ENCODE measurements at regions not wholly inside any gene's neighbourhood (a gene's known extent, or its start where the extent isn't known, plus 50 kb on each side); places are given as distances from the start of the nearest gene placed in this dataset.
A peak's percentile ranks its signal among the peaks of the same experiment; 100 is the strongest.

GRCh38 chr18:24987303-24988252, 364.4 kb downstream of the ZNF521 start:
- no peak for DNase-seq (ENCODE audit: low read depth)

GRCh38 chr18:24988253-24988840, 363.6 kb downstream of the ZNF521 start:
- no peak for DNase-seq (ENCODE audit: low read depth)

GRCh38 chr18:24989760-24990593, 362.0 kb downstream of the ZNF521 start:
- DNase-seq (ENCODE audit: low read depth): no peak

GRCh38 chr18:24990671-24991134, 361.3 kb downstream of the ZNF521 start:
- DNase-seq (ENCODE audit: low read depth): no peak

GRCh38 chr18:24991141-24992060, 360.6 kb downstream of the ZNF521 start:
- DNase-seq (ENCODE audit: low read depth): no peak

- no peak for DNase-seq (ENCODE audit: low read depth)
Measured at GRCh38 chr18:24992491-24992890, 359.5 kb downstream of the ZNF521 start.

GRCh38 chr18:24993628-24994027, 358.3 kb downstream of the ZNF521 start:
- DNase-seq (ENCODE audit: low read depth): no peak

- DNase-seq (ENCODE audit: low read depth): no peak
Measured at GRCh38 chr18:24995056-24995455, 356.9 kb downstream of the ZNF521 start.

GRCh38 chr18:24995755-24996154, 356.2 kb downstream of the ZNF521 start:
- DNase-seq (ENCODE audit: low read depth): no peak

GRCh38 chr18:24999650-25000267, 352.2 kb downstream of the ZNF521 start:
- no peak for DNase-seq (ENCODE audit: low read depth)

GRCh38 chr18:25001803-25002202, 350.2 kb downstream of the ZNF521 start:
- DNase-seq (ENCODE audit: low read depth): no peak

- peak; percentile 3 for DNase-seq (ENCODE audit: low read depth)
Measured at GRCh38 chr18:25005541-25006403, 346.2 kb downstream of the ZNF521 start.

- DNase-seq (ENCODE audit: low read depth): no peak
Measured at GRCh38 chr18:25010623-25011374, 341.2 kb downstream of the ZNF521 start.
